Esophagus squamous epithelium (tissue), 4 donors: ENCODE measurements at regions not wholly inside any gene's neighbourhood (a gene's known extent, or its start where the extent isn't known, plus 50 kb on each side); places are given as distances from the start of the nearest gene placed in this dataset.

Experiments used
- POLR2A ChIP-seq, 4 donors: fragments of 450-650 bp; IDR thresholded peaks; one replicate each; pipeline ENCODE4 v1.6.1; 2017; ENCODE audit warnings: antibody characterized with exemption in 4 of 4, mild to moderate bottlenecking in 4 of 4, moderate library complexity in 3 of 4
- TF ChIP-seq, protein P1 (sequence below), 6 experiments: fragments of 450-650 bp in 4 of 6; fragments of 200-600 bp in 2 of 6; sonication (generic) in 2 of 6; IDR thresholded peaks; one replicate each; pipeline ENCODE4 v1.5.1; 2016 to 2019; ENCODE audit warnings: antibody characterized with exemption in 6 of 6, mild to moderate bottlenecking in 4 of 6, moderate library complexity in 4 of 6

DNA sequence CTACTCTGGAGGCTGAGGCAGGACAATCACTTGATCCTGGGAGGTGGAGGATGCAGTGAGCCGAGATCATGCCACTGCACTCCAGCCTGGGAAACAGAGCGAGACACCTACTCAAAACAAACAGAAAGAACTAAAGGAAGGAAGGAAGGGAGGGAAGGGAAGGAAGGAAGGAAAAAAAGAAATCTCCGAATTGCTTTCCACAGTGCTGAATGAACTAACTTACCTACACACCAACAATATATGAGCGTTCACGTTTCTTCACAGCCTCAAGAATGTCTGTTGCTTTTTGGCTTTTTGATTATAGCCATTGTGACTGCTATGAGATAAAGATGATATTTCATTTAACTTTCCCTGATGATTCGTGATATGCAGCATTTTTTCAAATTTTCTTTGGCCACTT is 1343.7 kb downstream of the LRFN5 start:
- TF ChIP-seq, protein P1, sequence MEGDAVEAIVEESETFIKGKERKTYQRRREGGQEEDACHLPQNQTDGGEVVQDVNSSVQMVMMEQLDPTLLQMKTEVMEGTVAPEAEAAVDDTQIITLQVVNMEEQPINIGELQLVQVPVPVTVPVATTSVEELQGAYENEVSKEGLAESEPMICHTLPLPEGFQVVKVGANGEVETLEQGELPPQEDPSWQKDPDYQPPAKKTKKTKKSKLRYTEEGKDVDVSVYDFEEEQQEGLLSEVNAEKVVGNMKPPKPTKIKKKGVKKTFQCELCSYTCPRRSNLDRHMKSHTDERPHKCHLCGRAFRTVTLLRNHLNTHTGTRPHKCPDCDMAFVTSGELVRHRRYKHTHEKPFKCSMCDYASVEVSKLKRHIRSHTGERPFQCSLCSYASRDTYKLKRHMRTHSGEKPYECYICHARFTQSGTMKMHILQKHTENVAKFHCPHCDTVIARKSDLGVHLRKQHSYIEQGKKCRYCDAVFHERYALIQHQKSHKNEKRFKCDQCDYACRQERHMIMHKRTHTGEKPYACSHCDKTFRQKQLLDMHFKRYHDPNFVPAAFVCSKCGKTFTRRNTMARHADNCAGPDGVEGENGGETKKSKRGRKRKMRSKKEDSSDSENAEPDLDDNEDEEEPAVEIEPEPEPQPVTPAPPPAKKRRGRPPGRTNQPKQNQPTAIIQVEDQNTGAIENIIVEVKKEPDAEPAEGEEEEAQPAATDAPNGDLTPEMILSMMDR (IDR thresholded peaks at IDR 0.05): no peak
- TF ChIP-seq POLR2A (IDR thresholded peaks at IDR 0.05): no peak
